ENCODE measurements at regions not wholly inside any gene's neighbourhood (a gene's known extent, or its start where the extent isn't known, plus 50 kb on each side); places are given as distances from the start of the nearest gene placed in this dataset.
"Not testable (repeated sequence)": the region's sequence is repeated elsewhere in the genome, so short reads cannot be mapped to it uniquely, and the experiment has no call there.

GRCh38 chr4:101697266-101697665 is 93.3 kb upstream of the BANK1 start:
- ChIA-PET POLR2A (no interaction called here), CTCF (no interaction called here)
- DNase-seq (no peak), ATAC-seq (no peak)
- Mint-ChIP-seq H3K9me3 (ENCODE audit: insufficient read depth) (no peaks in the 10 kb centered on the region), H3K36me3 (ENCODE audit: low read depth) (no peaks in the 10 kb centered on the region), H3K27me3 (ENCODE audit: low read depth) (peaks cover 12% of the 10 kb centered on the region), H3K27ac (no peak overlapping the region), H3K4me1 (ENCODE audit: low read depth) (no peaks in the 10 kb centered on the region), H3K4me3 (no peak overlapping the region)

GRCh38 chr4:101696276-101697010 is 94.1 kb upstream of the BANK1 start:
- POLR2A ChIA-PET = no interaction called here
- DNase-seq (no peak), ATAC-seq (no peak)
- Mint-ChIP-seq H3K4me3 (no peak overlapping the region), H3K27me3 (ENCODE audit: low read depth) (peaks cover 12% of the 10 kb centered on the region), H3K4me1 (ENCODE audit: low read depth) (no peaks in the 10 kb centered on the region), H3K27ac (no peak overlapping the region), H3K36me3 (ENCODE audit: low read depth) (no peaks in the 10 kb centered on the region), H3K9me3 (ENCODE audit: insufficient read depth) (no peaks in the 10 kb centered on the region)
- CTCF ChIA-PET = no interaction called here

- POLR2A ChIA-PET = no interaction called here
- CTCF ChIA-PET = no interaction called here
These were observed 95.4 kb upstream of the BANK1 start for GRCh38 chr4:101695176-101695575.

GRCh38 chr4:101694403-101694802 is 96.1 kb upstream of the BANK1 start:
- CTCF ChIA-PET; DNase-seq; H3K36me3 Mint-ChIP-seq (ENCODE audit: low read depth); ATAC-seq; H3K9me3 Mint-ChIP-seq (ENCODE audit: insufficient read depth); H3K27ac Mint-ChIP-seq; H3K4me3 Mint-ChIP-seq; H3K4me1 Mint-ChIP-seq (ENCODE audit: low read depth); POLR2A ChIA-PET: not testable (repeated sequence)
- peaks cover 21% of the 10 kb centered on the region for H3K27me3 Mint-ChIP-seq (ENCODE audit: low read depth)

More at GRCh38 chr4:101695176-101695575, 95.4 kb upstream of the BANK1 start:
- ATAC-seq (no peak), DNase-seq (no peak)
- Mint-ChIP-seq H3K36me3 (ENCODE audit: low read depth) (no peaks in the 10 kb centered on the region), H3K27ac (no peak overlapping the region), H3K4me1 (ENCODE audit: low read depth) (no peaks in the 10 kb centered on the region), H3K27me3 (ENCODE audit: low read depth) (peaks cover 18% of the 10 kb centered on the region), H3K4me3 (no peak overlapping the region), H3K9me3 (ENCODE audit: insufficient read depth) (no peaks in the 10 kb centered on the region)

GRCh38 chr4:101693842-101694398 is 96.6 kb upstream of the BANK1 start:
- no peak for ATAC-seq
- no peaks in the 10 kb centered on the region for H3K9me3 Mint-ChIP-seq (ENCODE audit: insufficient read depth)
- CTCF ChIA-PET = no interaction called here

GRCh38 chr4:101689220-101689619 is 101.3 kb upstream of the BANK1 start:
- ChIA-PET POLR2A (no interaction called here), CTCF (no interaction called here)
- H3K36me3 Mint-ChIP-seq (ENCODE audit: low read depth) = no peaks in the 10 kb centered on the region
- DNase-seq = no peak
- no peak overlapping the region for H3K4me3 Mint-ChIP-seq
- peaks cover 21% of the 10 kb centered on the region for H3K27me3 Mint-ChIP-seq (ENCODE audit: low read depth)
- no peaks in the 10 kb centered on the region for H3K4me1 Mint-ChIP-seq (ENCODE audit: low read depth)
- H3K27ac Mint-ChIP-seq = no peak overlapping the region
- no peak for ATAC-seq
- no peaks in the 10 kb centered on the region for H3K9me3 Mint-ChIP-seq (ENCODE audit: insufficient read depth)

More at GRCh38 chr4:101693842-101694398, 96.6 kb upstream of the BANK1 start:
- no peak for DNase-seq
- Mint-ChIP-seq H3K36me3 (ENCODE audit: low read depth) (no peaks in the 10 kb centered on the region), H3K27ac (no peak overlapping the region), H3K4me1 (ENCODE audit: low read depth) (no peaks in the 10 kb centered on the region), H3K4me3 (no peak overlapping the region), H3K27me3 (ENCODE audit: low read depth) (peaks cover 19% of the 10 kb centered on the region)
- POLR2A ChIA-PET = no interaction called here

GRCh38 chr4:101685126-101685525 is 105.4 kb upstream of the BANK1 start:
- no peaks in the 10 kb centered on the region for H3K9me3 Mint-ChIP-seq (ENCODE audit: insufficient read depth)
- no peaks in the 10 kb centered on the region for H3K4me1 Mint-ChIP-seq (ENCODE audit: low read depth)
- peaks cover 13% of the 10 kb centered on the region for H3K27me3 Mint-ChIP-seq (ENCODE audit: low read depth)
- ATAC-seq (no peak), DNase-seq (no peak)
- ChIA-PET CTCF (no interaction called here), POLR2A (no interaction called here)
- H3K36me3 Mint-ChIP-seq (ENCODE audit: low read depth) = no peaks in the 10 kb centered on the region
- H3K4me3 Mint-ChIP-seq = no peak overlapping the region
- H3K27ac Mint-ChIP-seq = no peak overlapping the region

- CTCF ChIA-PET = no interaction called here
- POLR2A ChIA-PET = no interaction called here
- peaks cover 5% of the 10 kb centered on the region for H3K27me3 Mint-ChIP-seq (ENCODE audit: low read depth)
- no peak overlapping the region for H3K27ac Mint-ChIP-seq
- DNase-seq (no peak), ATAC-seq (no peak)
- H3K36me3 Mint-ChIP-seq (ENCODE audit: low read depth) = no peaks in the 10 kb centered on the region
- no peaks in the 10 kb centered on the region for H3K9me3 Mint-ChIP-seq (ENCODE audit: insufficient read depth)
- H3K4me1 Mint-ChIP-seq (ENCODE audit: low read depth) = no peaks in the 10 kb centered on the region
- no peak overlapping the region for H3K4me3 Mint-ChIP-seq
These were observed 107.6 kb upstream of the BANK1 start for GRCh38 chr4:101682946-101683345.

GRCh38 chr4:101678180-101678579 is 112.3 kb upstream of the BANK1 start:
- Mint-ChIP-seq H3K27me3 (ENCODE audit: low read depth) (no peaks in the 10 kb centered on the region), H3K4me1 (ENCODE audit: low read depth) (no peaks in the 10 kb centered on the region), H3K36me3 (ENCODE audit: low read depth) (no peaks in the 10 kb centered on the region), H3K4me3 (no peak overlapping the region), H3K9me3 (ENCODE audit: insufficient read depth) (peaks cover 4% of the 10 kb centered on the region), H3K27ac (no peak overlapping the region)
- ChIA-PET POLR2A (no interaction called here), CTCF (interaction anchor here (1.0 kb wide), 1 partner anchor 8 kb away, joined by 3 read pairs; no protein-coding TSS in a partner anchor)
- DNase-seq (no peak), ATAC-seq (no peak)

- DNase-seq (no peak), ATAC-seq (no peak)
- Mint-ChIP-seq H3K27me3 (ENCODE audit: low read depth) (no peaks in the 10 kb centered on the region), H3K9me3 (ENCODE audit: insufficient read depth) (peaks cover 5% of the 10 kb centered on the region), H3K4me3 (no peak overlapping the region), H3K27ac (no peak overlapping the region), H3K4me1 (ENCODE audit: low read depth) (no peaks in the 10 kb centered on the region), H3K36me3 (ENCODE audit: low read depth) (no peaks in the 10 kb centered on the region)
- ChIA-PET CTCF (no interaction called here), POLR2A (no interaction called here)
These were observed 119.6 kb upstream of the BANK1 start for GRCh38 chr4:101670897-101671296.

GRCh38 chr4:101670370-101670769 is 120.2 kb upstream of the BANK1 start:
- no peak for DNase-seq

GRCh38 chr4:101669832-101670188 is 120.7 kb upstream of the BANK1 start:
- Mint-ChIP-seq H3K4me1 (ENCODE audit: low read depth) (no peaks in the 10 kb centered on the region), H3K27ac (no peak overlapping the region), H3K9me3 (ENCODE audit: insufficient read depth) (peaks cover 5% of the 10 kb centered on the region), H3K27me3 (ENCODE audit: low read depth) (no peaks in the 10 kb centered on the region), H3K4me3 (no peak overlapping the region), H3K36me3 (ENCODE audit: low read depth) (no peaks in the 10 kb centered on the region)
- POLR2A ChIA-PET = no interaction called here
- no peak for DNase-seq
- ATAC-seq = no peak
- CTCF ChIA-PET = no interaction called here

More at GRCh38 chr4:101670370-101670769, 120.2 kb upstream of the BANK1 start:
- no peak overlapping the region for H3K27ac Mint-ChIP-seq
- H3K36me3 Mint-ChIP-seq (ENCODE audit: low read depth) = no peaks in the 10 kb centered on the region
- ChIA-PET POLR2A (no interaction called here), CTCF (no interaction called here)
- no peak overlapping the region for H3K4me3 Mint-ChIP-seq
- no peak for ATAC-seq
- H3K9me3 Mint-ChIP-seq (ENCODE audit: insufficient read depth) = peaks cover 5% of the 10 kb centered on the region
- H3K4me1 Mint-ChIP-seq (ENCODE audit: low read depth) = no peaks in the 10 kb centered on the region
- no peaks in the 10 kb centered on the region for H3K27me3 Mint-ChIP-seq (ENCODE audit: low read depth)

Measured in activated CD8-positive, alpha-beta T cell treated with anti-CD3 and anti-CD28 coated beads, Interleukin-2, amount 10 ng/mL, durations not matched to agents 7 days and 5 days (primary cell).